ENCODE measurements at regions not wholly inside any gene's neighbourhood (a gene's known extent, or its start where the extent isn't known, plus 50 kb on each side); places are given as distances from the start of the nearest gene placed in this dataset.

- TF ChIP-seq CTCF (IDR thresholded peaks at IDR 0.05; ENCODE audit: poor library complexity) (no peak), EZH2 (IDR thresholded peaks at IDR 0.05; ENCODE audit: borderline replicate concordance) (no peak), EZH2phosphoT487 (IDR thresholded peaks at IDR 0.05; ENCODE audit: low read depth, severe bottlenecking, unreplicated experiment) (no peak)
These were observed 1393.3 kb downstream of the MAT2B start for GRCh38 chr5:164898705-164899104.

All from hepatocyte (in vitro differentiated cells).